ENCODE measurements at regions not wholly inside any gene's neighbourhood (a gene's known extent, or its start where the extent isn't known, plus 50 kb on each side); places are given as distances from the start of the nearest gene placed in this dataset.

GRCh38 chr11:31874631-31875191 is 63.6 kb upstream of the PAX6 start:
- no peak overlapping the region for H3K4me3 ChIP-seq (ENCODE audit: control insufficient read depth, low read depth, low read length)
- TF ChIP-seq CTCF (IDR thresholded peaks at IDR 0.05; ENCODE audit: control insufficient read depth, insufficient read depth, low read depth, low read length, missing control alignments): no peak
- DNase-seq (ENCODE audit: low read depth): no peak

GRCh38 chr11:31873124-31873523 is 62.0 kb upstream of the PAX6 start:
- H3K4me3 ChIP-seq (ENCODE audit: control insufficient read depth, low read depth, low read length): no peak overlapping the region
- no peak for DNase-seq (ENCODE audit: low read depth)
- no peak for TF ChIP-seq CTCF (IDR thresholded peaks at IDR 0.05; ENCODE audit: control insufficient read depth, insufficient read depth, low read depth, low read length, missing control alignments)

- H3K4me3 ChIP-seq (ENCODE audit: control insufficient read depth, low read depth, low read length): no peak overlapping the region
- DNase-seq (ENCODE audit: low read depth): no peak
- TF ChIP-seq CTCF (IDR thresholded peaks at IDR 0.05; ENCODE audit: control insufficient read depth, insufficient read depth, low read depth, low read length, missing control alignments): no peak
These were observed 60.9 kb upstream of the PAX6 start for GRCh38 chr11:31872076-31872443.

GRCh38 chr11:31871310-31872075 is 60.4 kb upstream of the PAX6 start:
- no peak overlapping the region for H3K4me3 ChIP-seq (ENCODE audit: control insufficient read depth, low read depth, low read length)
- no peak for TF ChIP-seq CTCF (IDR thresholded peaks at IDR 0.05; ENCODE audit: control insufficient read depth, insufficient read depth, low read depth, low read length, missing control alignments)
- no peak for DNase-seq (ENCODE audit: low read depth)

- DNase-seq (ENCODE audit: low read depth): no peak
- H3K4me3 ChIP-seq (ENCODE audit: control insufficient read depth, low read depth, low read length): no peak overlapping the region
- TF ChIP-seq CTCF (IDR thresholded peaks at IDR 0.05; ENCODE audit: control insufficient read depth, insufficient read depth, low read depth, low read length, missing control alignments): peak; percentile 84
These were observed 59.6 kb upstream of the PAX6 start for GRCh38 chr11:31870609-31871309.

- H3K4me3 ChIP-seq (ENCODE audit: control insufficient read depth, low read depth, low read length): no peak overlapping the region
- no peak for DNase-seq (ENCODE audit: low read depth)
- no peak for TF ChIP-seq CTCF (IDR thresholded peaks at IDR 0.05; ENCODE audit: control insufficient read depth, insufficient read depth, low read depth, low read length, missing control alignments)
These were observed 58.9 kb upstream of the PAX6 start for GRCh38 chr11:31869986-31870385.

Data from AG09309 (cell line).